Common myeloid progenitor, CD34-positive (primary cell): ENCODE measurements at regions not wholly inside any gene's neighbourhood (a gene's known extent, or its start where the extent isn't known, plus 50 kb on each side); places are given as distances from the start of the nearest gene placed in this dataset.

Source experiments
- CTCF ChIA-PET: fragments of 350-600 bp; sonication (Branson Sonifier 250); formaldehyde crosslinking; loops from one replicate; lab custom pipeline; 2021; ENCODE audit warnings: antibody characterized with exemption; lab: Charles Lee
- POLR2A ChIA-PET: fragments of 350-600 bp; sonication (Branson Sonifier 250); formaldehyde crosslinking; loops from one replicate; lab custom pipeline; 2021; ENCODE audit warnings: antibody characterized with exemption; lab: Charles Lee
- DNase-seq, 3 donors: peaks; one replicate each; pipeline versions ENCODE4 v3.0.0 to v3.0.0-alpha.2; 2013
- H3K27ac ChIP-seq, 2 experiments: 1 replicate in 1 of 2; 2 replicates in 1 of 2; pipeline ENCODE4 v1.7.0; 2013; ENCODE audit warnings: inconsistent platforms in 2 of 2, low read length in 2 of 2, mild to moderate bottlenecking in 2 of 2, low read depth in 1 of 2, moderate library complexity in 1 of 2; ENCODE audit not compliant: severe bottlenecking in 2 of 2, insufficient read depth in 1 of 2, poor library complexity in 1 of 2
- H3K27me3 ChIP-seq, 5 experiments: replicated peaks in 2 of 5; 1 replicate in 3 of 5; 2 replicates in 2 of 5; pipeline versions ENCODE4 v1.6.1 to v1.7.0; 2013; ENCODE audit warnings: low read length in 4 of 5, mild to moderate bottlenecking in 2 of 5, moderate library complexity in 2 of 5, inconsistent platforms in 1 of 5; ENCODE audit not compliant: insufficient read depth in 5 of 5, control insufficient read depth in 4 of 5
- H3K36me3 ChIP-seq, 4 experiments: 1 replicate in 2 of 4; 2 replicates in 2 of 4; pipeline versions ENCODE4 v1.6.1 to v1.7.0; 2013; ENCODE audit warnings: low read length in 3 of 4, control low read depth in 1 of 4, mild to moderate bottlenecking in 1 of 4; ENCODE audit not compliant: control insufficient read depth in 4 of 4, insufficient read depth in 4 of 4
- H3K4me1 ChIP-seq, 4 experiments: 1 replicate in 3 of 4; 2 replicates in 1 of 4; pipeline versions ENCODE4 v1.6.1 to v1.7.1; 2013; ENCODE audit warnings: low read length in 3 of 4, mild to moderate bottlenecking in 3 of 4, control low read depth in 1 of 4, inconsistent platforms in 1 of 4, moderate library complexity in 1 of 4; ENCODE audit not compliant: control insufficient read depth in 4 of 4, insufficient read depth in 4 of 4; ENCODE audit errors: control extremely low read depth in 1 of 4
- H3K4me3 ChIP-seq, 7 experiments: 1 replicate in 4 of 7; 2 replicates in 3 of 7; pipeline versions ENCODE4 v1.5.1 to v1.7.0; 2013; ENCODE audit warnings: mild to moderate bottlenecking in 7 of 7, low read length in 6 of 7, moderate library complexity in 6 of 7, inconsistent platforms in 2 of 7, low read depth in 2 of 7, control low read depth in 1 of 7; ENCODE audit not compliant: insufficient read depth in 4 of 7, control insufficient read depth in 1 of 7; ENCODE audit errors: extremely low read depth in 1 of 7
- H3K9me3 ChIP-seq, 5 experiments: 1 replicate in 4 of 5; 2 replicates in 1 of 5; pipeline versions ENCODE4 v1.6.1 to v1.7.1; 2013; ENCODE audit warnings: low read length in 4 of 5, mild to moderate bottlenecking in 2 of 5, inconsistent platforms in 1 of 5, low read depth in 1 of 5, moderate library complexity in 1 of 5; ENCODE audit not compliant: control insufficient read depth in 4 of 5, insufficient read depth in 2 of 5; ENCODE audit errors: control extremely low read depth in 1 of 5
- WGBS: methylation state at CpG from one replicate; pipeline ENCODE4 v1.1.5; 2013; ENCODE audit not compliant: insufficient coverage; 5-methylcytosine and 5-hydroxymethylcytosine counted together

DNA sequence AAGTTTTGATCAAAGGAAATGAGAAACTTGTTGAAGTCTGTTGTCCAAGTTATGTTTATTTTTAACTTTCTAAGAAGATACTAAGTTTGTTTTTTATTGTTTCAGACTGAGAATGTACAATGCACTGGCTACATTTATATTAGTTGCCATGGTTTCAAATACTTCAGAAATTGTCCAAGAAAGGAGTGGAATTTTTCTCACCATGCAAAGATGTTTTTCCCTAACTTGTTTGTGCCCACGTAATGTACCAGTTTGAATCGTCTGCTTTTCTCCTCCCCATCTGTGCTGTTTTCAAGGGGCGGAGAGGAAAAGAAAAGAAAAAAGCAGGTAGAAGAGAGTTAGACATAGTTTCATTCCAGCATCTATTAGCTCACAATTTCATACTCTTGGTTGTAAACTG is 407.0 kb downstream of the KCTD16 start:
- 100% methylated on average over 1 of the region's 3 CpGs for WGBS
- DNase-seq: no peak
- Histone ChIP-seq H3K36me3 (no peaks in the 10 kb centered on the region), H3K4me1 (no peaks in the 10 kb centered on the region), H3K9me3 (peaks cover 0 to 1% (median 0%) of the 10 kb centered on the region in 5 experiments), H3K4me3 (no peak overlapping the region), H3K27ac (no peak overlapping the region), H3K27me3 (no peaks in the 10 kb centered on the region)
- ChIA-PET CTCF (no interaction called here), POLR2A (no interaction called here)

DNA sequence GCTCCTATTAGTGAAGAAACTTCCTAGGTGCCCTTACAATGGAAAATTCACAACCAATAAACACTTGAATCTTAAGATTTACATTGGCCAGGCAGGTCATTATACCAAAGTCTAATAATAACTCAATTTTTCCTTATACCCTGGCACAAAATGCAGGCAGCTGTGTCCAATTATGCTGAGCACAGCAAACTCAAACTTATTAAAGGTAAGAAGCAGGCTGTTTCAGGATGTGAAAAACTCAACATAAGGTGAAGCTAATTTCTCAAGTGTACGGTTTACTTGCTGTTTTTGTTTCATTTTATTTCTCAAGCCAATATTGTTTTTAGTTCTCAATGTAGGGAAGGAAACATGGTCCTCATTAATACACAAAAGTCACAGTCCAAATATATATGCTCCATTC is 405.1 kb downstream of the KCTD16 start:
- no CpG with 5 or more reads among the region's 1 CpG for WGBS
- CTCF ChIA-PET: no interaction called here
- peaks cover 0 to 1% (median 0%) of the 10 kb centered on the region in 5 experiments for H3K9me3 ChIP-seq
- H3K4me1 ChIP-seq: no peaks in the 10 kb centered on the region
- no peak for DNase-seq
- no peak overlapping the region for H3K4me3 ChIP-seq
- no peak overlapping the region for H3K27ac ChIP-seq
- no peaks in the 10 kb centered on the region for H3K27me3 ChIP-seq
- POLR2A ChIA-PET: no interaction called here
- H3K36me3 ChIP-seq: no peaks in the 10 kb centered on the region

- ChIA-PET CTCF (no interaction called here), POLR2A (no interaction called here)
- 89% methylated on average over 1 of the region's 2 CpGs for WGBS
- Histone ChIP-seq H3K9me3 (peaks cover 0 to 8% (median 2%) of the 10 kb centered on the region in 5 experiments), H3K36me3 (no peaks in the 10 kb centered on the region), H3K4me1 (no peaks in the 10 kb centered on the region), H3K27me3 (no peaks in the 10 kb centered on the region), H3K27ac (no peak overlapping the region), H3K4me3 (no peak overlapping the region)
- no peak for DNase-seq
Observed at GRCh38 chr5:144567421-144567780, 396.7 kb downstream of the KCTD16 start.

DNA sequence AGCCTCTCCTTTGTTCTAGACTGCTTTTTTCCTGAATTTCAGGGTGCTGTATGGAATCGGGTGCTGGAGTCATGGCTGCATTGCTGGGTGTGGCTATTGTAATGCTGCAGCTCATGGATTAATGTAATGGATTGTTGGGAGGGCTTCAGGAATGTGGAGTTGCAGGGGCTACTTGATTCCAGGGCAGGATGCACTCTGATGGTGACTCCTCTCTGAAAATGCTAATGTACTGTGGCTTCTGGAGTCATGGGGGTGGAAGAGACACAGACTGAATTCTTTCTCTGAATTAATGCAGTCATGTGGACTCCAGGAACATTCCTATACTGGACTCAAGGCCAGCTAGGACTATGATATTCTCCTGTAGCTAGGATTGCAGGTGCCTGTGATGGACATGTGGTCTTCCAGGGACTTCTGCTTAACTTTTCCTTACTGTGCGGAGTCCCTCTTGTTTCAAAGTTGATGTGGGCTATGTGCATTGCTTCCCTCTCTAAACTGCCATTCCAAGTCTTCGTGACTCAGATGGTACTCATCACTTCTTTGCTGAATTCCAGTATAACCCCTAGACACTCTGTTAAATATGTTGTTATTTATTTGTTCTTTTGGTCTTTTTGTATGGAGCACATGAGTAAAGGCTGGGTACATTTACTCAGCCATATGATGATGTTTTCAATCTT is 396.2 kb downstream of the KCTD16 start:
- no peak for DNase-seq
- H3K27ac ChIP-seq: no peak overlapping the region

DNA sequence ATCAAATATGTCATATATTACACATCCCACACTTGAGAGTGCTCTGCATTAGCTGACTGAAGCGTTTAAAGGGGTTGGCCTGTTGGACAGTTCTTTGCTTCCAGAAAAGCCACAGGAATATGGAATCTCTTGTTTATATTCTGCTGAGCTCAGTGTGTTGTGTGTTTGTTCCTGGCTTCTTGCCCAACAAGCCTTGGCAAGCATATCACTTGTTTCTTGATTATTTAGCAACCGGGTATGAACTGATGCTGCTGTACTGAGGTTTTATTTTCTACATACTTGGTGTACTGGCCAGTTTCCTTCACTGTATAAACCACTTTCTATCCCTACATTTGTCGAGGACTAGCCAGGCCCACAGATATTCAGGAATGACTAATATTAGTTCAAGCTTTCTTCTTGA is 378.9 kb downstream of the KCTD16 start:
- H3K4me1 ChIP-seq: no peaks in the 10 kb centered on the region
- CTCF ChIA-PET: no interaction called here
- POLR2A ChIA-PET: no interaction called here
- no peak overlapping the region for H3K27ac ChIP-seq
- no peak for DNase-seq
- WGBS: no CpG with 5 or more reads among the region's 3 CpGs
- no peak overlapping the region for H3K4me3 ChIP-seq
- no peaks in the 10 kb centered on the region for H3K27me3 ChIP-seq
- H3K36me3 ChIP-seq: no peaks in the 10 kb centered on the region
- H3K9me3 ChIP-seq: no peaks in the 10 kb centered on the region

More for the DNA sequence above, 396.2 kb downstream of the KCTD16 start:
- ChIA-PET CTCF (no interaction called here), POLR2A (no interaction called here)
- no CpG with 5 or more reads among the region's 3 CpGs for WGBS
- Histone ChIP-seq H3K27me3 (no peaks in the 10 kb centered on the region), H3K4me3 (no peak overlapping the region), H3K9me3 (peaks cover 0 to 8% (median 2%) of the 10 kb centered on the region in 5 experiments), H3K4me1 (no peaks in the 10 kb centered on the region), H3K36me3 (no peaks in the 10 kb centered on the region)

GRCh38 chr5:144548936-144549335 is 378.3 kb downstream of the KCTD16 start:
- POLR2A ChIA-PET: no interaction called here
- H3K9me3 ChIP-seq: no peaks in the 10 kb centered on the region
- DNase-seq: no peak
- no peak overlapping the region for H3K27ac ChIP-seq
- CTCF ChIA-PET: no interaction called here
- no peaks in the 10 kb centered on the region for H3K36me3 ChIP-seq
- WGBS: 100% methylated on average over 1 of the region's 2 CpGs
- H3K4me1 ChIP-seq: no peaks in the 10 kb centered on the region
- no peak overlapping the region for H3K4me3 ChIP-seq
- H3K27me3 ChIP-seq: no peaks in the 10 kb centered on the region

- CTCF ChIA-PET: no interaction called here
- DNase-seq: no peak
- H3K27me3 ChIP-seq: no peaks in the 10 kb centered on the region
- H3K27ac ChIP-seq: no peak overlapping the region
- H3K9me3 ChIP-seq: no peaks in the 10 kb centered on the region
- H3K4me1 ChIP-seq: no peaks in the 10 kb centered on the region
- POLR2A ChIA-PET: no interaction called here
- WGBS: no CpG with 5 or more reads among the region's 1 CpG
- H3K36me3 ChIP-seq: no peaks in the 10 kb centered on the region
- no peak overlapping the region for H3K4me3 ChIP-seq
Observed at GRCh38 chr5:144547098-144547499, 376.4 kb downstream of the KCTD16 start.
